Mesodermal cell (in vitro differentiated cells): ENCODE measurements at regions not wholly inside any gene's neighbourhood (a gene's known extent, or its start where the extent isn't known, plus 50 kb on each side); places are given as distances from the start of the nearest gene placed in this dataset.
"Not testable (repeated sequence)": the region's sequence is repeated elsewhere in the genome, so short reads cannot be mapped to it uniquely, and the experiment has no call there.

Experiments used
- H3K27ac ChIP-seq: 2 replicates; pipeline ENCODE4 v1.7.0; 2013; ENCODE audit warnings: mild to moderate bottlenecking, low read depth, low read length, moderate library complexity; ENCODE audit not compliant: severe bottlenecking
- H3K36me3 ChIP-seq: 2 replicates; pipeline ENCODE4 v1.7.1; 2013; ENCODE audit warnings: mild to moderate bottlenecking, low read length, moderate library complexity; ENCODE audit not compliant: control insufficient read depth, insufficient read depth
- H3K4me1 ChIP-seq: one replicate; pipeline ENCODE4 v1.7.1; 2013; ENCODE audit warnings: mild to moderate bottlenecking, low read length; ENCODE audit not compliant: insufficient read depth, control insufficient read depth, poor library complexity, severe bottlenecking
- H3K4me3 ChIP-seq: 2 replicates; pipeline ENCODE4 v1.7.0; 2013; ENCODE audit warnings: low read length, control low read depth, mild to moderate bottlenecking; ENCODE audit not compliant: insufficient read depth, poor library complexity, severe bottlenecking; ENCODE audit errors: extremely low read depth
- H3K9me3 ChIP-seq: 2 replicates; pipeline ENCODE4 v1.7.1; 2013; ENCODE audit warnings: mild to moderate bottlenecking, low read length, moderate library complexity; ENCODE audit not compliant: control insufficient read depth
- WGBS, 2 experiments: methylation state at CpG; one replicate each; pipeline ENCODE4 v1.1.5; 2013; ENCODE audit warnings: missing lambda C conversion rate in 2 of 2; ENCODE audit not compliant: insufficient coverage in 2 of 2; 5-methylcytosine and 5-hydroxymethylcytosine counted together

GRCh38 chr4:28475381-28475780 lies 1614.7 kb downstream of the STIM2 start:
- no peaks in the 10 kb centered on the region for H3K9me3 ChIP-seq
- no peaks in the 10 kb centered on the region for H3K36me3 ChIP-seq
- no peak overlapping the region for H3K27ac ChIP-seq
- no CpG with 5 or more reads among the region's 1 CpG for whole genome bisulfite sequencing, 2 experiments
- no peaks in the 10 kb centered on the region for H3K4me1 ChIP-seq
- no peak overlapping the region for H3K4me3 ChIP-seq

DNA sequence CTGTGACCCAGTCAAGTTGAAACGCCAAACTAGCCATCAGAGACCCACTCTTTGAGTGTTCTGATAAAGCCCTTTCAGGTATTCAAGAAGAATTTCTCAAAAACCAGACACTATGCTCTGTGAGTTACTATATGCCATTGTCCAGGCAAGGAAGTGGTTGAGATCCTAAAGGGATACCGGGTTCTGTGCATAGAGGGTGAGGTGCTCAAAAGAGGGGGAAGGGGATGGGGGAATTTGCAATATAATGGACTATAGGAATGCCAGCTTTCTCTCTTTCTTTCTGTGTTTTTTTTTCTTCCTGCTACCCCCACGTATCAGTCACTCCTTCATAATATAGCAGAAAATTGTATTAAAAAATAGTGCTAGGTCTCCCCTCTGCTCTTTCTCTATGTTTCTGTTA lies 1619.0 kb downstream of the STIM2 start:
- H3K36me3 ChIP-seq: no peaks in the 10 kb centered on the region
- H3K9me3 ChIP-seq: peaks cover 3% of the 10 kb centered on the region
- no peak overlapping the region for H3K4me3 ChIP-seq
- no peak overlapping the region for H3K27ac ChIP-seq
- whole genome bisulfite sequencing, 2 experiments: 75 to 80% methylated on average over 1 of the region's 3 CpGs
- no peaks in the 10 kb centered on the region for H3K4me1 ChIP-seq

DNA sequence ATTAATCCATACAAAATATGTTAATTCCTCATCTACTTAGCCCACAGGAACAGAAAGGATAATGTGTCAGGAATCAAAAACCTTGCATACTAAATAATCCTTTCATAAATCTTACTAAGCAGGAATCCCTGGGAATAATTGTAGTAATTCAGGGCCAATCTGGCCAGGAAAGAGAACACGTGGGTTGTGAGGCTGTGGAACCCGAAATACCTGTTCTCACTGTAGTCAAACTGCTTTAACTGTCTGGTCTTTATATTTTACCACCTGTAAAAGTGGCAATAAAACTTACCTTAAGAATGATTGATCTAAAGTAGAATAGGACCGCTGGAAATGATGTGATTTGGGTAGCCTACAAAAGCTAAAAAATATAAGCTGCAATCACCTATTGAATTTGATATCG lies 1620.9 kb downstream of the STIM2 start:
- Histone ChIP-seq H3K9me3 (peaks cover 3% of the 10 kb centered on the region), H3K4me1 (no peaks in the 10 kb centered on the region), H3K4me3 (no peak overlapping the region), H3K36me3 (no peaks in the 10 kb centered on the region), H3K27ac (no peak overlapping the region)
- 80 to 90% methylated on average over 2 of the region's 4 CpGs for WGBS, 2 experiments

DNA sequence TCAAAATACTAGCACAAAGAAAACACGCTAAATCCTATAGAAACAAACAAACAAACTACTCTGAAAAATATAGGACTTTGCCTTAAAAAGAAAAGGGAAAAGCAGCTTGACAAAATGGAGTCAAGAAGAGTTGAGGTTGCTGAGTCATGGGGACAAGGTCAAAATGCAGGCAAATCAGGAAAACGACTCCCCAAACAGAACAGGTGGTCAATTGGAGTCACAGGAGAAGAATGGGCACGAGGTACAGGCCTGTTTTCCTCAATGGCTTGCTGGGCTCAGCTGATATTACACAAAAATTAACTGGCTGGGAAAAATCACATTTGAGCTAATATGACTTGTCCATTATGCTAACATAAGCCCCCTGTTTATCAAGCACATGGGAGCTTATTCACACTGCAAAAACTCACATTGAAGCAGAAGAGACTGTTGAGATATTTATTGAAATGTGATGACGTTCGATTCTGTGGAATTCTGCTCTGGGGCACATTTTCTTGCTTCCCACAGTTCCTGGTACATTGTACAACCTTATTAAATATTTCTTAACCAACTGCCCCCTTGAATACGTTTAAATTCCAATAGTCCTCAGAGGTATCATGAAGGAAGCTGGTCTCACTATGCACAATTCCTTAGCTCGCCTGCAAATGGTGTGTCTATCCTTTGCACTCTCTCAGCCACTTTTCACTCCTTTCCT lies 1622.1 kb downstream of the STIM2 start:
- Histone ChIP-seq H3K4me3 (no peak overlapping the region), H3K9me3 (peaks cover 3% of the 10 kb centered on the region), H3K4me1 (no peaks in the 10 kb centered on the region), H3K27ac (no peak overlapping the region), H3K36me3 (no peaks in the 10 kb centered on the region)
- WGBS, 2 experiments: 88 to 100% methylated on average over 2 to 4 of the region's 7 CpGs

GRCh38 chr4:28488021-28488420 lies 1627.4 kb downstream of the STIM2 start:
- WGBS, 2 experiments: 86% methylated on average over 1 of the region's 1 CpG; no CpG with 5 or more reads in 1 of the 2 experiments
- Histone ChIP-seq H3K9me3 (no peaks in the 10 kb centered on the region), H3K4me1 (no peaks in the 10 kb centered on the region), H3K4me3 (no peak overlapping the region), H3K36me3 (no peaks in the 10 kb centered on the region), H3K27ac (no peak overlapping the region)

GRCh38 chr4:28490669-28491068 lies 1630.0 kb downstream of the STIM2 start:
- whole genome bisulfite sequencing, 2 experiments: no CpG with 5 or more reads among the region's 3 CpGs

GRCh38 chr4:28505064-28505463 lies 1644.4 kb downstream of the STIM2 start:
- H3K36me3 ChIP-seq: no peaks in the 10 kb centered on the region
- H3K9me3 ChIP-seq: no peaks in the 10 kb centered on the region
- whole genome bisulfite sequencing, 2 experiments: 83% methylated on average over 1 of the region's 4 CpGs; no CpG with 5 or more reads in 1 of the 2 experiments
- H3K4me1 ChIP-seq: no peaks in the 10 kb centered on the region
- no peak overlapping the region for H3K27ac ChIP-seq
- H3K4me3 ChIP-seq: no peak overlapping the region

More at GRCh38 chr4:28490669-28491068, 1630.0 kb downstream of the STIM2 start:
- H3K9me3 ChIP-seq: no peaks in the 10 kb centered on the region
- no peak overlapping the region for H3K27ac ChIP-seq
- H3K4me1 ChIP-seq: no peaks in the 10 kb centered on the region
- H3K4me3 ChIP-seq: no peak overlapping the region
- H3K36me3 ChIP-seq: no peaks in the 10 kb centered on the region

- Histone ChIP-seq H3K9me3 (no peaks in the 10 kb centered on the region), H3K4me3 (no peak overlapping the region), H3K27ac (no peak overlapping the region), H3K36me3 (no peaks in the 10 kb centered on the region), H3K4me1 (no peaks in the 10 kb centered on the region)
- 98 to 100% methylated on average over 5 to 7 of the region's 9 CpGs for WGBS, 2 experiments
Observed at GRCh38 chr4:28508636-28509035, 1648.0 kb downstream of the STIM2 start.

DNA sequence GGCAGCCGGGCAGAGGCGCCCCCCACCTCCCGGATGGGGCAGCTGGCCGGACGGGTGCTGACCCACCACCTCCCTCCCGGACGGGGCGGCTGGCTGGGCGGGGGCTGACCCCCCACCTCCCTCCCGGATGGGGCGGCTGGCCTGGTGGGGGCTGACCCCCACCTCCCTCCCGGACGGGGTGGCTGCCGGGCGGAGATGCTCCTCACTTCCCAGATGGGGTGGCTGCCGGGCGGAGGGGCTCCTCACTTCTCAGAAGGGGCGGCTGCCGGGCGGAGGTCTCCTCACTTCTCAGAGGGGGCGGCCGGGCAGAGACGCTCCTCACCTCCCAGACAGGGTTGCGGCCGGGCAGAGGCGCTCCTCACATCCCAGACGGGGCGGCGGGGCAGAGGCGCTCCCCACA lies 1654.1 kb downstream of the STIM2 start:
- H3K4me1 ChIP-seq, H3K9me3 ChIP-seq, H3K27ac ChIP-seq, H3K36me3 ChIP-seq, H3K4me3 ChIP-seq: not testable (repeated sequence)
- 94 to 96% methylated on average over 9 to 16 of the region's 30 CpGs for WGBS, 2 experiments

DNA sequence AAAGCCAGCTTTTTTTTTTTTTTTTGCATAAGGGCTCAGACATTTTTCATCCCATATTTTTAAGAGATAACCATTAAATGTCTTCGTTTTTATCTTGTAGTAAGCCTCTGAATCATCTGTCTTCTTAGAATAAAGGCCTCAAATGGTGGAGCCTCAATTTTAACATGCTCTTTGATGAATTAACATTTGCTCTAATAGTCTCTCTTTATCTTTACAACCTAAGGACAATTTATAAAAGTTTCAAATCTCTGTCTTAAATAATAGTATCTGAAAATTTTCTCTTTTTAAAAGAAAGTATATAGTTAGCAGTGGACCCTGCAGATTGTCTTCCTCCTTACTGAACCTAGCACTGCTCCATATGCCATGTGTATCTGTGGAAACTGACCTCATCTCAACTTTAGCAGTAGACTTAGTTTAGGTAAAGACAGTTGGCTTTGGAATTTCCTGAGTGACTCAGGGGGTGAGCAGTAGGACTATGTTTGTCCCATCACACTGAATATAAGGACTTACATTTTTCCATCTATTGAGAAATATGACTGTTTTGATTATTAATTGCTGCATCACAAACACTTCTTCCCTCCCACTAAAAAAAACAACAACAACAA lies 1658.0 kb downstream of the STIM2 start:
- Histone ChIP-seq H3K4me1 (peaks cover 6% of the 10 kb centered on the region), H3K4me3 (no peak overlapping the region), H3K36me3 (no peaks in the 10 kb centered on the region), H3K27ac (no peak overlapping the region), H3K9me3 (no peaks in the 10 kb centered on the region)
- WGBS, 2 experiments: 50% methylated on average over 1 of the region's 1 CpG; no CpG with 5 or more reads in 1 of the 2 experiments

GRCh38 chr4:28523681-28524190 lies 1663.1 kb downstream of the STIM2 start:
- Histone ChIP-seq H3K36me3 (no peaks in the 10 kb centered on the region), H3K27ac (no peak overlapping the region), H3K9me3 (no peaks in the 10 kb centered on the region), H3K4me1 (peaks cover under 1% of the 10 kb centered on the region), H3K4me3 (no peak overlapping the region)
- 80 to 95% methylated on average over 2 to 3 of the region's 3 CpGs for WGBS, 2 experiments
